ENCODE measurements at regions not wholly inside any gene's neighbourhood (a gene's known extent, or its start where the extent isn't known, plus 50 kb on each side); places are given as distances from the start of the nearest gene placed in this dataset.

GRCh38 chr4:171101845-171102244, 711.4 kb upstream of the GALNTL6 start:
- no peak for DNase-seq
- peaks cover 0 to 4% (median 0%) of the 10 kb centered on the region in 3 donors for H3K9me3 ChIP-seq (ENCODE audit: control insufficient read depth in 2 of 3, insufficient read depth in 1 of 3, low read length in 3 of 3)
- H3K4me3 ChIP-seq (ENCODE audit: low read length in 3 of 3): no peak overlapping the region
- intact Hi-C loops (cut with DNase I): no loop called here
- no peaks in the 10 kb centered on the region for H3K27me3 ChIP-seq (ENCODE audit: control insufficient read depth, insufficient read depth, low read length)
- H3K36me3 ChIP-seq (ENCODE audit: control insufficient read depth in 2 of 3, insufficient read depth in 3 of 3, low read length in 3 of 3): no peaks in the 10 kb centered on the region
- no peak for TF ChIP-seq CTCF (IDR thresholded peaks at IDR 0.05; ENCODE audit: borderline replicate concordance, extremely low read depth, insufficient read depth)
- H3K4me1 ChIP-seq (ENCODE audit: control insufficient read depth in 2 of 3, insufficient read depth in 2 of 3, low read depth in 1 of 3, low read length in 3 of 3): no peaks in the 10 kb centered on the region
- no peak overlapping the region for H3K9ac ChIP-seq (ENCODE audit: low read length in 3 of 3)
- no peak overlapping the region for H3K27ac ChIP-seq (ENCODE audit: low read depth in 2 of 2, low read length in 2 of 2)
- FAIRE-seq: no peak

GRCh38 chr4:171087089-171087488, 726.1 kb upstream of the GALNTL6 start:
- H3K4me3 ChIP-seq (ENCODE audit: low read length in 3 of 3): no peak overlapping the region
- H3K9ac ChIP-seq (ENCODE audit: low read length in 3 of 3): no peak overlapping the region
- no peak for FAIRE-seq
- no peak overlapping the region for H3K27ac ChIP-seq (ENCODE audit: low read depth in 2 of 2, low read length in 2 of 2)
- peaks cover 0 to 8% (median 0%) of the 10 kb centered on the region in 3 donors for H3K9me3 ChIP-seq (ENCODE audit: control insufficient read depth in 2 of 3, insufficient read depth in 1 of 3, low read length in 3 of 3)
- H3K36me3 ChIP-seq (ENCODE audit: control insufficient read depth in 2 of 3, insufficient read depth in 3 of 3, low read length in 3 of 3): no peaks in the 10 kb centered on the region
- H3K27me3 ChIP-seq (ENCODE audit: control insufficient read depth, insufficient read depth, low read length): no peaks in the 10 kb centered on the region
- TF ChIP-seq CTCF (IDR thresholded peaks at IDR 0.05; ENCODE audit: borderline replicate concordance, extremely low read depth, insufficient read depth): no peak
- no peak for DNase-seq
- intact Hi-C loops (cut with DNase I): no loop called here
- H3K4me1 ChIP-seq (ENCODE audit: control insufficient read depth in 2 of 3, insufficient read depth in 2 of 3, low read depth in 1 of 3, low read length in 3 of 3): no peaks in the 10 kb centered on the region

GRCh38 chr4:171067422-171067821, 745.8 kb upstream of the GALNTL6 start:
- Histone ChIP-seq H3K4me1 (ENCODE audit: control insufficient read depth in 2 of 3, insufficient read depth in 2 of 3, low read depth in 1 of 3, low read length in 3 of 3) (no peaks in the 10 kb centered on the region), H3K36me3 (ENCODE audit: control insufficient read depth in 2 of 3, insufficient read depth in 3 of 3, low read length in 3 of 3) (no peaks in the 10 kb centered on the region), H3K9me3 (ENCODE audit: control insufficient read depth in 2 of 3, insufficient read depth in 1 of 3, low read length in 3 of 3) (peaks cover 0 to 5% (median 2%) of the 10 kb centered on the region in 3 donors), H3K9ac (ENCODE audit: low read length in 3 of 3) (no peak overlapping the region), H3K27me3 (ENCODE audit: control insufficient read depth, insufficient read depth, low read length) (no peaks in the 10 kb centered on the region), H3K4me3 (ENCODE audit: low read length in 3 of 3) (no peak overlapping the region), H3K27ac (ENCODE audit: low read depth in 2 of 2, low read length in 2 of 2) (no peak overlapping the region)
- FAIRE-seq (no peak), DNase-seq (peak in 2 of 5 donors; percentile 1)
- TF ChIP-seq CTCF (IDR thresholded peaks at IDR 0.05; ENCODE audit: borderline replicate concordance, extremely low read depth, insufficient read depth): no peak
- intact Hi-C loops (cut with DNase I): no loop called here

GRCh38 chr4:171049380-171049779, 763.8 kb upstream of the GALNTL6 start:
- Histone ChIP-seq H3K36me3 (ENCODE audit: control insufficient read depth in 2 of 3, insufficient read depth in 3 of 3, low read length in 3 of 3) (no peaks in the 10 kb centered on the region), H3K9me3 (ENCODE audit: control insufficient read depth in 2 of 3, insufficient read depth in 1 of 3, low read length in 3 of 3) (no peaks in the 10 kb centered on the region), H3K27ac (ENCODE audit: low read depth in 2 of 2, low read length in 2 of 2) (no peak overlapping the region), H3K9ac (ENCODE audit: low read length in 3 of 3) (no peak overlapping the region), H3K27me3 (ENCODE audit: control insufficient read depth, insufficient read depth, low read length) (no peaks in the 10 kb centered on the region), H3K4me3 (ENCODE audit: low read length in 3 of 3) (no peak overlapping the region), H3K4me1 (ENCODE audit: control insufficient read depth in 2 of 3, insufficient read depth in 2 of 3, low read depth in 1 of 3, low read length in 3 of 3) (no peaks in the 10 kb centered on the region)
- DNase-seq: no peak
- FAIRE-seq: no peak
- intact Hi-C loops (cut with DNase I): no loop called here
- TF ChIP-seq CTCF (IDR thresholded peaks at IDR 0.05; ENCODE audit: borderline replicate concordance, extremely low read depth, insufficient read depth): no peak

Measured in kidney (tissue), 13 donors.